Liver (tissue), 8 donors: ENCODE measurements at regions not wholly inside any gene's neighbourhood (a gene's known extent, or its start where the extent isn't known, plus 50 kb on each side); places are given as distances from the start of the nearest gene placed in this dataset.

Source experiments
- DNase-seq: peaks from one replicate; pipeline ENCODE4 v3.0.0-alpha.2; 2017; ENCODE audit warnings: low spot score
- H3K27ac ChIP-seq, 2 donors: one replicate each; pipeline ENCODE4 v1.7.0; 2013; ENCODE audit warnings: inconsistent platforms in 2 of 2, low read length in 2 of 2, control low read depth in 1 of 2, low read depth in 1 of 2, mild to moderate bottlenecking in 1 of 2
- H3K27me3 ChIP-seq, 4 donors: one replicate each; pipeline versions ENCODE4 v1.6.1 to v1.7.0; 2013; ENCODE audit warnings: low read length in 3 of 4, inconsistent platforms in 1 of 4, mild to moderate bottlenecking in 1 of 4, moderate library complexity in 1 of 4; ENCODE audit not compliant: control insufficient read depth in 4 of 4, insufficient read depth in 4 of 4
- H3K36me3 ChIP-seq, 4 donors: one replicate each; pipeline versions ENCODE4 v1.6.1 to v1.7.0; 2013; ENCODE audit warnings: low read length in 3 of 4, mild to moderate bottlenecking in 3 of 4, low read depth in 1 of 4, moderate library complexity in 1 of 4; ENCODE audit not compliant: control insufficient read depth in 4 of 4, insufficient read depth in 3 of 4
- H3K4me1 ChIP-seq, 4 donors: one replicate each; pipeline versions ENCODE4 v1.6.1 to v1.7.0; 2013; ENCODE audit warnings: low read length in 3 of 4, mild to moderate bottlenecking in 3 of 4, moderate library complexity in 1 of 4; ENCODE audit not compliant: control insufficient read depth in 4 of 4, insufficient read depth in 4 of 4
- H3K4me3 ChIP-seq, 3 donors: one replicate each; pipeline versions ENCODE4 v1.6.1 to v1.7.0; 2013; ENCODE audit warnings: low read length in 3 of 3, control low read depth in 1 of 3, low read depth in 1 of 3, mild to moderate bottlenecking in 1 of 3
- H3K9ac ChIP-seq, 2 donors: one replicate each; pipeline ENCODE4 v1.7.0; 2013; ENCODE audit warnings: low read length in 2 of 2, mild to moderate bottlenecking in 2 of 2, moderate library complexity in 2 of 2, control low read depth in 1 of 2, low read depth in 1 of 2
- H3K9me3 ChIP-seq, 4 donors: one replicate each; pipeline versions ENCODE4 v1.6.1 to v1.7.0; 2013; ENCODE audit warnings: low read length in 3 of 4; ENCODE audit not compliant: control insufficient read depth in 4 of 4
- EGR1 ChIP-seq, 2 donors: IDR thresholded peaks; 2 replicates each; pipeline ENCODE4 v1.6.1; 2016 to 2018; ENCODE audit warnings: antibody characterized with exemption in 2 of 2, low read depth in 2 of 2
- FOXA1 ChIP-seq: IDR thresholded peaks from 2 replicates; pipeline ENCODE4 v1.6.1; 2016; ENCODE audit warnings: antibody characterized with exemption
- FOXA2 ChIP-seq: IDR thresholded peaks from 2 replicates; pipeline ENCODE4 v1.6.1; 2016; ENCODE audit warnings: antibody characterized with exemption
- HNF4A ChIP-seq, 2 donors: conservative IDR thresholded peaks; 2 replicates each; pipeline ENCODE4 v1.6.1; 2016; ENCODE audit warnings: antibody characterized with exemption in 2 of 2, mild to moderate bottlenecking in 2 of 2
- HNF4G ChIP-seq: IDR thresholded peaks from 2 replicates; pipeline ENCODE4 v1.6.1; 2016; ENCODE audit warnings: antibody characterized with exemption
- JUND ChIP-seq, 2 donors: IDR thresholded peaks; 2 replicates each; pipeline ENCODE4 v1.6.1; 2016; ENCODE audit warnings: antibody characterized with exemption in 2 of 2
- NR2F2 ChIP-seq: IDR thresholded peaks from 2 replicates; pipeline ENCODE4 v1.6.1; 2016; ENCODE audit warnings: antibody characterized with exemption
- RAD21 ChIP-seq, 2 donors: IDR thresholded peaks; 2 replicates each; pipeline ENCODE4 v1.6.1; 2016; ENCODE audit warnings: antibody characterized with exemption in 2 of 2, mild to moderate bottlenecking in 2 of 2
- RXRA ChIP-seq, 2 donors: IDR thresholded peaks; 2 replicates each; pipeline ENCODE4 v1.6.1; 2017 to 2018; ENCODE audit warnings: antibody characterized with exemption in 2 of 2, mild to moderate bottlenecking in 1 of 2
- SP1 ChIP-seq: IDR thresholded peaks from 2 replicates; pipeline ENCODE4 v1.6.1; 2018; ENCODE audit warnings: antibody characterized with exemption, mild to moderate bottlenecking
- TAF1 ChIP-seq: conservative IDR thresholded peaks from 2 replicates; pipeline ENCODE4 v1.6.1; 2016; ENCODE audit warnings: antibody characterized with exemption, mild to moderate bottlenecking
- YY1 ChIP-seq: IDR thresholded peaks from 2 replicates; pipeline ENCODE4 v1.6.1; 2016; ENCODE audit warnings: antibody characterized with exemption, mild to moderate bottlenecking
- WGBS: extraction: QIAGEN DNeasy Blood & Tissue Kit; methylation state at CpG from one replicate; pipeline ENCODE4 v1.1.7; 2013; 5-methylcytosine and 5-hydroxymethylcytosine counted together
- TF ChIP-seq, protein P1 (sequence below): IDR thresholded peaks from 2 replicates; pipeline ENCODE4 v1.6.1; 2016; ENCODE audit warnings: antibody characterized with exemption
- TF ChIP-seq, protein P2 (sequence below): IDR thresholded peaks from 2 replicates; pipeline ENCODE4 v1.6.1; 2016; ENCODE audit warnings: antibody characterized with exemption
- TF ChIP-seq, protein P3 (sequence below): IDR thresholded peaks from 2 replicates; pipeline ENCODE4 v1.6.1; 2016; ENCODE audit warnings: antibody characterized with exemption
- TF ChIP-seq, protein P4 (sequence below): fragments of 150-350 bp; IDR thresholded peaks from 2 replicates; pipeline ENCODE4 v1.5.1; 2017; ENCODE audit warnings: improper control_type of control experiment, low read depth, low read length; ENCODE audit not compliant: missing input control
- TF ChIP-seq, protein P5 (sequence below): IDR thresholded peaks from 2 replicates; pipeline ENCODE4 v1.6.1; 2016; ENCODE audit warnings: antibody characterized with exemption, mild to moderate bottlenecking
- donor health status: healthy.
- donor health status: healthy.
- donor health status: healthy.
- donor health status: healthy.
- donor health status: healthy.

DNA sequence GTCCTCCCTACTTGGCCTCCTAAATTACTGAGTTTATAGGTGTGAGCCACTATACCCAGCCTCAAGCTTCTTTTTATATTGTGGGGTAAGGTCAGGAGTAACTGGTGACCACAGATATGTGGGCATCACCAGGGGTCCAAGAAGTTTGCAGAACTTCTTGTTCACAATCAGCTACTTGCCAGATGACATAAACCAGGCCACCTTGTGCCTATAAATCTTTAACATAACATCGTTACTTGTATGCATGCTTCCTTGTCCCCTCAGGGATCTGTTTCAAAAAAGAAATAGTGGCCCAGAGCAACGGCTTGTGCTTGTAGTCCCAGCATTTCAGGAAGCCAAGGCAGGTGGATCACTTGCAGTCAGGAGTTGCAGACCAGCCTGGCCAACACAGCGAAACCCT, 115.1 kb upstream of the FAM174B start:
- H3K9me3 ChIP-seq, result no peaks in the 10 kb centered on the region
- TF ChIP-seq JUND (IDR thresholded peaks at IDR 0.05), result no peak
- no peak for TF ChIP-seq EGR1 (IDR thresholded peaks at IDR 0.05; ENCODE audit: low read depth in 2 of 2)
- no peak for TF ChIP-seq FOXA2
- no peak for TF ChIP-seq NR2F2
- TF ChIP-seq RAD21 (IDR thresholded peaks at IDR 0.05), result no peak
- TF ChIP-seq, protein P1, sequence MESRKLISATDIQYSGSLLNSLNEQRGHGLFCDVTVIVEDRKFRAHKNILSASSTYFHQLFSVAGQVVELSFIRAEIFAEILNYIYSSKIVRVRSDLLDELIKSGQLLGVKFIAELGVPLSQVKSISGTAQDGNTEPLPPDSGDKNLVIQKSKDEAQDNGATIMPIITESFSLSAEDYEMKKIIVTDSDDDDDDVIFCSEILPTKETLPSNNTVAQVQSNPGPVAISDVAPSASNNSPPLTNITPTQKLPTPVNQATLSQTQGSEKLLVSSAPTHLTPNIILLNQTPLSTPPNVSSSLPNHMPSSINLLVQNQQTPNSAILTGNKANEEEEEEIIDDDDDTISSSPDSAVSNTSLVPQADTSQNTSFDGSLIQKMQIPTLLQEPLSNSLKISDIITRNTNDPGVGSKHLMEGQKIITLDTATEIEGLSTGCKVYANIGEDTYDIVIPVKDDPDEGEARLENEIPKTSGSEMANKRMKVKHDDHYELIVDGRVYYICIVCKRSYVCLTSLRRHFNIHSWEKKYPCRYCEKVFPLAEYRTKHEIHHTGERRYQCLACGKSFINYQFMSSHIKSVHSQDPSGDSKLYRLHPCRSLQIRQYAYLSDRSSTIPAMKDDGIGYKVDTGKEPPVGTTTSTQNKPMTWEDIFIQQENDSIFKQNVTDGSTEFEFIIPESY, result no peak
- TF ChIP-seq SP1, result no peak
- TF ChIP-seq, protein P2, sequence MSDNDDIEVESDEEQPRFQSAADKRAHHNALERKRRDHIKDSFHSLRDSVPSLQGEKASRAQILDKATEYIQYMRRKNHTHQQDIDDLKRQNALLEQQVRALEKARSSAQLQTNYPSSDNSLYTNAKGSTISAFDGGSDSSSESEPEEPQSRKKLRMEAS, result no peak
- TF ChIP-seq HNF4A (conservative IDR thresholded peaks at IDR 0.05), result no peak
- TF ChIP-seq YY1, result no peak
- no peak for TF ChIP-seq HNF4G
- H3K27ac ChIP-seq, result no peak overlapping the region
- H3K9ac ChIP-seq, result no peak overlapping the region
- H3K27me3 ChIP-seq, result no peaks in the 10 kb centered on the region
- no peaks in the 10 kb centered on the region for H3K4me1 ChIP-seq
- H3K36me3 ChIP-seq, result no peaks in the 10 kb centered on the region
- 92% methylated on average over 3 of the region's 3 CpGs for WGBS
- H3K4me3 ChIP-seq, result no peak overlapping the region
- no peak for DNase-seq

DNA sequence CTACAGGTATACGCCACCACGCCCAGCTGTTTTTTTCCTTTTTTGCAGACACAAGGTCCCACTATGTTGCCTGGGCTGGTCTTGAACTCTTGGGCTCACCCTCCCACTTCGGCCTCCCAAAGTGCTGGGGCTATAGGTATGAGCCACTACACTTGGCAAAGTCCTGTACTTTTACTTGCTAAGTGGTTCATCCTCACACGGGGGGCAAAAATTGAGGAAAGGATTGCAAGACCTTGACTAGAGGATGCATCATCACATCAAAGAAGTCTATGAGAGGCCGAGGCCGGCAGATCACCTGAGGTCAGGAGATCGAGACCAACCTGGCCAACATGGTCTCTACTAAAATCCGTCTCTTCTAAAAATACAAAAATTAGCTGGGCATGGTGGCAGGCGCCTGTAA, 116.5 kb upstream of the FAM174B start:
- 97% methylated on average over 9 of the region's 9 CpGs for WGBS
- no peaks in the 10 kb centered on the region for H3K9me3 ChIP-seq
- H3K27ac ChIP-seq, result no peak overlapping the region
- no peak overlapping the region for H3K4me3 ChIP-seq
- H3K36me3 ChIP-seq, result no peaks in the 10 kb centered on the region
- H3K27me3 ChIP-seq, result no peaks in the 10 kb centered on the region
- no peak overlapping the region for H3K9ac ChIP-seq
- TF ChIP-seq, protein P2, result no peak
- TF ChIP-seq, protein P3, sequence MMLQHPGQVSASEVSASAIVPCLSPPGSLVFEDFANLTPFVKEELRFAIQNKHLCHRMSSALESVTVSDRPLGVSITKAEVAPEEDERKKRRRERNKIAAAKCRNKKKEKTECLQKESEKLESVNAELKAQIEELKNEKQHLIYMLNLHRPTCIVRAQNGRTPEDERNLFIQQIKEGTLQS, result no peak
- no peak for TF ChIP-seq FOXA2
- no peak for TF ChIP-seq FOXA1
- no peak for TF ChIP-seq RXRA (IDR thresholded peaks at IDR 0.05)
- TF ChIP-seq, protein P4, sequence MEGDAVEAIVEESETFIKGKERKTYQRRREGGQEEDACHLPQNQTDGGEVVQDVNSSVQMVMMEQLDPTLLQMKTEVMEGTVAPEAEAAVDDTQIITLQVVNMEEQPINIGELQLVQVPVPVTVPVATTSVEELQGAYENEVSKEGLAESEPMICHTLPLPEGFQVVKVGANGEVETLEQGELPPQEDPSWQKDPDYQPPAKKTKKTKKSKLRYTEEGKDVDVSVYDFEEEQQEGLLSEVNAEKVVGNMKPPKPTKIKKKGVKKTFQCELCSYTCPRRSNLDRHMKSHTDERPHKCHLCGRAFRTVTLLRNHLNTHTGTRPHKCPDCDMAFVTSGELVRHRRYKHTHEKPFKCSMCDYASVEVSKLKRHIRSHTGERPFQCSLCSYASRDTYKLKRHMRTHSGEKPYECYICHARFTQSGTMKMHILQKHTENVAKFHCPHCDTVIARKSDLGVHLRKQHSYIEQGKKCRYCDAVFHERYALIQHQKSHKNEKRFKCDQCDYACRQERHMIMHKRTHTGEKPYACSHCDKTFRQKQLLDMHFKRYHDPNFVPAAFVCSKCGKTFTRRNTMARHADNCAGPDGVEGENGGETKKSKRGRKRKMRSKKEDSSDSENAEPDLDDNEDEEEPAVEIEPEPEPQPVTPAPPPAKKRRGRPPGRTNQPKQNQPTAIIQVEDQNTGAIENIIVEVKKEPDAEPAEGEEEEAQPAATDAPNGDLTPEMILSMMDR, result no peak
- TF ChIP-seq HNF4G, result no peak
- no peak for TF ChIP-seq TAF1
- TF ChIP-seq, protein P1, result no peak
- no peak for TF ChIP-seq HNF4A (conservative IDR thresholded peaks at IDR 0.05)
- no peak for TF ChIP-seq RAD21 (IDR thresholded peaks at IDR 0.05)
- TF ChIP-seq SP1, result no peak
- TF ChIP-seq, protein P5, sequence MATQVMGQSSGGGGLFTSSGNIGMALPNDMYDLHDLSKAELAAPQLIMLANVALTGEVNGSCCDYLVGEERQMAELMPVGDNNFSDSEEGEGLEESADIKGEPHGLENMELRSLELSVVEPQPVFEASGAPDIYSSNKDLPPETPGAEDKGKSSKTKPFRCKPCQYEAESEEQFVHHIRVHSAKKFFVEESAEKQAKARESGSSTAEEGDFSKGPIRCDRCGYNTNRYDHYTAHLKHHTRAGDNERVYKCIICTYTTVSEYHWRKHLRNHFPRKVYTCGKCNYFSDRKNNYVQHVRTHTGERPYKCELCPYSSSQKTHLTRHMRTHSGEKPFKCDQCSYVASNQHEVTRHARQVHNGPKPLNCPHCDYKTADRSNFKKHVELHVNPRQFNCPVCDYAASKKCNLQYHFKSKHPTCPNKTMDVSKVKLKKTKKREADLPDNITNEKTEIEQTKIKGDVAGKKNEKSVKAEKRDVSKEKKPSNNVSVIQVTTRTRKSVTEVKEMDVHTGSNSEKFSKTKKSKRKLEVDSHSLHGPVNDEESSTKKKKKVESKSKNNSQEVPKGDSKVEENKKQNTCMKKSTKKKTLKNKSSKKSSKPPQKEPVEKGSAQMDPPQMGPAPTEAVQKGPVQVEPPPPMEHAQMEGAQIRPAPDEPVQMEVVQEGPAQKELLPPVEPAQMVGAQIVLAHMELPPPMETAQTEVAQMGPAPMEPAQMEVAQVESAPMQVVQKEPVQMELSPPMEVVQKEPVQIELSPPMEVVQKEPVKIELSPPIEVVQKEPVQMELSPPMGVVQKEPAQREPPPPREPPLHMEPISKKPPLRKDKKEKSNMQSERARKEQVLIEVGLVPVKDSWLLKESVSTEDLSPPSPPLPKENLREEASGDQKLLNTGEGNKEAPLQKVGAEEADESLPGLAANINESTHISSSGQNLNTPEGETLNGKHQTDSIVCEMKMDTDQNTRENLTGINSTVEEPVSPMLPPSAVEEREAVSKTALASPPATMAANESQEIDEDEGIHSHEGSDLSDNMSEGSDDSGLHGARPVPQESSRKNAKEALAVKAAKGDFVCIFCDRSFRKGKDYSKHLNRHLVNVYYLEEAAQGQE, result no peak
- no peak for TF ChIP-seq NR2F2
- H3K4me1 ChIP-seq, result no peaks in the 10 kb centered on the region
- no peak for DNase-seq
